Glutamatergic neuron (in vitro differentiated cells): ENCODE measurements at regions not wholly inside any gene's neighbourhood (a gene's known extent, or its start where the extent isn't known, plus 50 kb on each side); places are given as distances from the start of the nearest gene placed in this dataset.
"Not testable (repeated sequence)": the region's sequence is repeated elsewhere in the genome, so short reads cannot be mapped to it uniquely, and the experiment has no call there.

Experiments
- DNase-seq: peaks from one replicate; pipeline ENCODE4 v3.0.0; 2022
- H3K27ac Mint-ChIP-seq: one replicate; pipeline ENCODE4 v1.8.0; 2020; ENCODE audit warnings: mild to moderate bottlenecking, mixed read lengths, inconsistent platforms; ENCODE audit not compliant: unreplicated experiment
- H3K27me3 Mint-ChIP-seq: one replicate; pipeline ENCODE4 v1.8.0; 2020; ENCODE audit warnings: mild to moderate bottlenecking, moderate library complexity, mixed read lengths, inconsistent platforms; ENCODE audit not compliant: unreplicated experiment
- H3K36me3 Mint-ChIP-seq: one replicate; pipeline ENCODE4 v1.8.0; 2020; ENCODE audit warnings: mild to moderate bottlenecking, mixed read lengths, inconsistent platforms; ENCODE audit not compliant: unreplicated experiment
- H3K4me1 Mint-ChIP-seq: one replicate; pipeline ENCODE4 v1.8.0; 2020; ENCODE audit warnings: mild to moderate bottlenecking, low read depth, mixed read lengths, inconsistent platforms; ENCODE audit not compliant: unreplicated experiment
- H3K4me3 Mint-ChIP-seq: one replicate; pipeline ENCODE4 v1.8.0; 2020; ENCODE audit warnings: mild to moderate bottlenecking, mixed read lengths, inconsistent platforms; ENCODE audit not compliant: unreplicated experiment
- H3K9me3 Mint-ChIP-seq: one replicate; pipeline ENCODE4 v1.8.0; 2020; ENCODE audit warnings: mild to moderate bottlenecking, moderate library complexity, mixed read lengths, inconsistent platforms; ENCODE audit not compliant: unreplicated experiment
- CTCF ChIP-seq: fragments of 200-600 bp; sonication (generic); IDR thresholded peaks from one replicate; pipeline ENCODE4 v1.5.0; 2021; ENCODE audit not compliant: partially characterized antibody, unreplicated experiment

GRCh38 chr7:112540839-112541577 lies 60.2 kb downstream of the LSMEM1 start:
- peaks cover 6% of the 10 kb centered on the region for H3K36me3 Mint-ChIP-seq
- H3K4me1 Mint-ChIP-seq = peaks cover 5% of the 10 kb centered on the region
- no peak for DNase-seq
- no peaks in the 10 kb centered on the region for H3K27me3 Mint-ChIP-seq
- H3K4me3 Mint-ChIP-seq = no peak overlapping the region
- no peak for TF ChIP-seq CTCF
- H3K9me3 Mint-ChIP-seq = peaks cover 5% of the 10 kb centered on the region
- H3K27ac Mint-ChIP-seq = no peak overlapping the region

- H3K27ac Mint-ChIP-seq = no peak overlapping the region
- H3K36me3 Mint-ChIP-seq = peaks cover 6% of the 10 kb centered on the region
- no peaks in the 10 kb centered on the region for H3K4me1 Mint-ChIP-seq
- H3K4me3 Mint-ChIP-seq = no peak overlapping the region
- H3K9me3 Mint-ChIP-seq = peaks cover 5% of the 10 kb centered on the region
- peaks cover 3% of the 10 kb centered on the region for H3K27me3 Mint-ChIP-seq
- TF ChIP-seq CTCF = no peak
- no peak for DNase-seq
Measured at GRCh38 chr7:112546723-112547513, 66.1 kb downstream of the LSMEM1 start.

GRCh38 chr7:112547916-112548315 lies 67.1 kb downstream of the LSMEM1 start:
- TF ChIP-seq CTCF = no peak
- no peak overlapping the region for H3K4me3 Mint-ChIP-seq
- H3K36me3 Mint-ChIP-seq = peaks cover 6% of the 10 kb centered on the region
- DNase-seq = no peak
- H3K4me1 Mint-ChIP-seq = no peaks in the 10 kb centered on the region
- peaks cover 3% of the 10 kb centered on the region for H3K27me3 Mint-ChIP-seq
- no peak overlapping the region for H3K27ac Mint-ChIP-seq
- H3K9me3 Mint-ChIP-seq = peaks cover 5% of the 10 kb centered on the region

- H3K9me3 Mint-ChIP-seq = no peaks in the 10 kb centered on the region
- no peak overlapping the region for H3K4me3 Mint-ChIP-seq
- DNase-seq = no peak
- TF ChIP-seq CTCF = peak; percentile 42
- peaks cover 3% of the 10 kb centered on the region for H3K27me3 Mint-ChIP-seq
- no peaks in the 10 kb centered on the region for H3K4me1 Mint-ChIP-seq
- no peaks in the 10 kb centered on the region for H3K36me3 Mint-ChIP-seq
- H3K27ac Mint-ChIP-seq = no peak overlapping the region
Measured at GRCh38 chr7:112550468-112551060, 69.8 kb downstream of the LSMEM1 start.

GRCh38 chr7:112551521-112551920 lies 70.7 kb downstream of the LSMEM1 start:
- H3K27me3 Mint-ChIP-seq, H3K4me1 Mint-ChIP-seq, DNase-seq, H3K27ac Mint-ChIP-seq, H3K36me3 Mint-ChIP-seq, H3K4me3 Mint-ChIP-seq, H3K9me3 Mint-ChIP-seq: not testable (repeated sequence)
